Activated CD8-positive, alpha-beta T cell treated with anti-CD3 and anti-CD28 coated beads for 36 hours (primary cell): ENCODE measurements at regions not wholly inside any gene's neighbourhood (a gene's known extent, or its start where the extent isn't known, plus 50 kb on each side); places are given as distances from the start of the nearest gene placed in this dataset.

Source experiments
- ATAC-seq: fragments of 200-7000 bp; cut with Tn5 transposase; one replicate; pipeline ENCODE4 v1.10.0; 2021; ENCODE audit warnings: mild to moderate bottlenecking, moderate library complexity
- CTCF ChIA-PET: fragments of 350-600 bp; sonication (Branson Sonifier 250); formaldehyde crosslinking; loops from one replicate; lab custom pipeline; 2021; ENCODE audit warnings: antibody characterized with exemption; lab: Charles Lee
- POLR2A ChIA-PET: fragments of 350-600 bp; sonication (Branson Sonifier 250); formaldehyde crosslinking; loops from one replicate; lab custom pipeline; 2021; ENCODE audit warnings: antibody characterized with exemption; lab: Charles Lee
- DNase-seq: peaks from one replicate; pipeline ENCODE4 v3.0.0-alpha.2; 2020
- H3K27ac Mint-ChIP-seq: one replicate; pipeline ENCODE4 v1.8.0; 2021; ENCODE audit warnings: mild to moderate bottlenecking, mixed read lengths
- H3K27me3 Mint-ChIP-seq: one replicate; pipeline ENCODE4 v1.8.0; 2021; ENCODE audit warnings: mixed read lengths
- H3K36me3 Mint-ChIP-seq: one replicate; pipeline ENCODE4 v1.8.0; 2021; ENCODE audit warnings: low read depth, mixed read lengths
- H3K4me1 Mint-ChIP-seq: one replicate; pipeline ENCODE4 v1.8.0; 2021; ENCODE audit warnings: low read depth, mixed read lengths
- H3K4me3 Mint-ChIP-seq: one replicate; pipeline ENCODE4 v1.8.0; 2021; ENCODE audit warnings: mild to moderate bottlenecking, moderate library complexity, mixed read lengths
- H3K9me3 Mint-ChIP-seq: one replicate; pipeline ENCODE4 v1.8.0; 2021; ENCODE audit warnings: mixed read lengths
- CTCF ChIP-seq: fragments of 200-600 bp; IDR thresholded peaks from one replicate; pipeline ENCODE4 v1.8.0; 2022; ENCODE audit warnings: antibody characterized with exemption, mild to moderate bottlenecking
- intact Hi-C: fragments of 100-400 bp; cut with micrococcal nuclease; formaldehyde crosslinking; loops from one replicate; pipeline ENCODE4 v1.10.0; 2022

- Mint-ChIP-seq H3K4me1 (no peaks in the 10 kb centered on the region), H3K36me3 (no peaks in the 10 kb centered on the region), H3K27ac (no peak overlapping the region), H3K9me3 (peaks cover 7% of the 10 kb centered on the region), H3K27me3 (peaks cover 16% of the 10 kb centered on the region), H3K4me3 (no peak overlapping the region)
- ChIA-PET CTCF (no interaction called here), POLR2A (no interaction called here)
- DNase-seq (no peak), ATAC-seq (no peak)
- intact Hi-C loops, result no loop called here
- no peak for TF ChIP-seq CTCF
Measured at GRCh38 chr1:30149226-30149625, 574.2 kb downstream of the MATN1 start.

GRCh38 chr1:30148676-30149075, 574.7 kb downstream of the MATN1 start:
- TF ChIP-seq CTCF, result no peak
- ATAC-seq (no peak), DNase-seq (no peak)
- Mint-ChIP-seq H3K36me3 (no peaks in the 10 kb centered on the region), H3K27ac (no peak overlapping the region), H3K9me3 (peaks cover 7% of the 10 kb centered on the region), H3K27me3 (peaks cover 16% of the 10 kb centered on the region), H3K4me1 (no peaks in the 10 kb centered on the region), H3K4me3 (no peak overlapping the region)
- ChIA-PET POLR2A (no interaction called here), CTCF (no interaction called here)
- intact Hi-C loops, result no loop called here

- intact Hi-C loops, result no loop called here
- H3K27ac Mint-ChIP-seq, result no peak overlapping the region
- H3K27me3 Mint-ChIP-seq, result peaks cover 12% of the 10 kb centered on the region
- peaks cover 5% of the 10 kb centered on the region for H3K9me3 Mint-ChIP-seq
- ATAC-seq, result no peak
- no peak for TF ChIP-seq CTCF
- H3K4me1 Mint-ChIP-seq, result no peaks in the 10 kb centered on the region
- no peak for DNase-seq
- H3K36me3 Mint-ChIP-seq, result no peaks in the 10 kb centered on the region
- ChIA-PET CTCF (no interaction called here), POLR2A (no interaction called here)
- no peak overlapping the region for H3K4me3 Mint-ChIP-seq
Measured at GRCh38 chr1:30147188-30147587, 576.2 kb downstream of the MATN1 start.

GRCh38 chr1:30146448-30146847, 576.9 kb downstream of the MATN1 start:
- ChIA-PET POLR2A (no interaction called here), CTCF (no interaction called here)
- no peak for TF ChIP-seq CTCF
- no peaks in the 10 kb centered on the region for H3K4me1 Mint-ChIP-seq
- DNase-seq (no peak), ATAC-seq (no peak)
- H3K9me3 Mint-ChIP-seq, result peaks cover 4% of the 10 kb centered on the region
- H3K4me3 Mint-ChIP-seq, result no peak overlapping the region
- H3K27ac Mint-ChIP-seq, result no peak overlapping the region
- H3K36me3 Mint-ChIP-seq, result no peaks in the 10 kb centered on the region
- intact Hi-C loops, result no loop called here
- H3K27me3 Mint-ChIP-seq, result peaks cover 14% of the 10 kb centered on the region

GRCh38 chr1:30145723-30146303, 577.6 kb downstream of the MATN1 start:
- no peak overlapping the region for H3K4me3 Mint-ChIP-seq
- peaks cover 15% of the 10 kb centered on the region for H3K27me3 Mint-ChIP-seq
- POLR2A ChIA-PET, result no interaction called here
- H3K27ac Mint-ChIP-seq, result no peak overlapping the region
- CTCF ChIA-PET, result no interaction called here
- DNase-seq, result no peak
- no peak for ATAC-seq
- intact Hi-C loops, result no loop called here
- H3K4me1 Mint-ChIP-seq, result no peaks in the 10 kb centered on the region
- H3K36me3 Mint-ChIP-seq, result no peaks in the 10 kb centered on the region
- no peak for TF ChIP-seq CTCF
- H3K9me3 Mint-ChIP-seq, result no peaks in the 10 kb centered on the region
